ENCODE measurements at regions not wholly inside any gene's neighbourhood (a gene's known extent, or its start where the extent isn't known, plus 50 kb on each side); places are given as distances from the start of the nearest gene placed in this dataset.

GRCh38 chr10:3236644-3237404 is 64.2 kb upstream of the PITRM1 start:
- TF ChIP-seq CTCF (conservative IDR thresholded peaks at IDR 0.05 in 1 of 2, IDR thresholded peaks at IDR 0.05 in 1 of 2; ENCODE audit: low read depth in 1 of 2, low read length in 2 of 2) (no peak), EZH2 (IDR thresholded peaks at IDR 0.05; ENCODE audit: low read length, missing control alignments) (no peak)
